Motor neuron (in vitro differentiated cells): ENCODE measurements at regions not wholly inside any gene's neighbourhood (a gene's known extent, or its start where the extent isn't known, plus 50 kb on each side); places are given as distances from the start of the nearest gene placed in this dataset.

Experiments used
- ATAC-seq, 8 experiments: fragments of 200-7000 bp; cut with Tn5 transposase; replicated peaks in 6 of 8; 2 replicates each; pipeline ENCODE4 v1.8.0; 2021; ENCODE audit warnings: mild to moderate bottlenecking in 8 of 8, moderate library complexity in 8 of 8
- H3K27ac ChIP-seq, 2 donors: fragments of 250-450 bp; sonication (Bioruptor Pico); 2 replicates each; pipeline ENCODE4 v1.9.0; 2021; ENCODE audit warnings: antibody characterized with exemption in 2 of 2, mild to moderate bottlenecking in 2 of 2, moderate library complexity in 1 of 2
- H3K4me1 ChIP-seq, 2 donors: fragments of 250-450 bp; sonication (Bioruptor Pico); replicated peaks in 1 of 2; 2 replicates each; pipeline ENCODE4 v1.6.1; 2021; ENCODE audit warnings: antibody characterized with exemption in 2 of 2, mild to moderate bottlenecking in 2 of 2, moderate library complexity in 1 of 2
- H3K4me3 ChIP-seq, 5 donors: fragments of 250-450 bp; sonication (Bioruptor Pico); 2 replicates each; pipeline ENCODE4 v1.9.0; 2021; ENCODE audit warnings: antibody characterized with exemption in 5 of 5, mild to moderate bottlenecking in 5 of 5, moderate library complexity in 4 of 5
- WGBS, 10 experiments: fragments of 450-650 bp; shearing (Covaris generic); methylation state at CpG; one replicate each; pipeline ENCODE4 v1.0.0; 2022; 5-methylcytosine and 5-hydroxymethylcytosine counted together
- in situ Hi-C, 9 experiments: fragments of 400-800 bp; cut with MboI; loops; one replicate each; pipeline ENCODE4 v1.15.0; 2021; ENCODE audit warnings: low sequenced_read_pairs in 9 of 9, low pct_unique_long_range_greater_than_20kb in 2 of 9; ENCODE audit not compliant: unreplicated experiment in 9 of 9

- 10 to 100% (median 100%) methylated on average over 1 to 2 of the region's 2 CpGs; no CpG with 5 or more reads in 5 of the 10 experiments for WGBS, 10 experiments
- in situ Hi-C loops, result no loop called here
- no peak for ATAC-seq
- no peak overlapping the region for H3K27ac ChIP-seq
- no peak overlapping the region for H3K4me3 ChIP-seq
- H3K4me1 ChIP-seq, result peaks cover 0 to 4% of the 10 kb centered on the region in 2 donors
These were observed 129.8 kb downstream of the SEC23A start for GRCh38 chr14:38973083-38973700.

GRCh38 chr14:38972511-38972910 lies 130.5 kb downstream of the SEC23A start:
- in situ Hi-C loops, result no loop called here
- no peak overlapping the region for H3K4me3 ChIP-seq
- ATAC-seq, result no peak
- 79 to 100% (median 94%) methylated on average over 2 to 3 of the region's 3 CpGs for WGBS, 10 experiments
- no peak overlapping the region for H3K27ac ChIP-seq
- H3K4me1 ChIP-seq, result peaks cover 0 to 4% of the 10 kb centered on the region in 2 donors

GRCh38 chr14:38971258-38971921 lies 131.6 kb downstream of the SEC23A start:
- H3K27ac ChIP-seq, result no peak overlapping the region
- no peak overlapping the region for H3K4me3 ChIP-seq
- in situ Hi-C loops, result no loop called here
- peaks cover 0 to 4% of the 10 kb centered on the region in 2 donors for H3K4me1 ChIP-seq
- peak in 1 of 8 experiments; percentile 40 for ATAC-seq
- 60 to 95% (median 83%) methylated on average over 3 to 9 of the region's 9 CpGs for WGBS, 10 experiments

- in situ Hi-C loops, result no loop called here
- ATAC-seq, result peak in 4 of 8 experiments; percentile 47 to 57 (median 50)
- Histone ChIP-seq H3K4me3 (no peak overlapping the region), H3K4me1 (peaks cover 15 to 21% of the 10 kb centered on the region in 2 donors), H3K27ac (no peak overlapping the region)
These were observed 138.4 kb downstream of the SEC23A start for GRCh38 chr14:38964630-38965029.

GRCh38 chr14:38960946-38961531 lies 142.0 kb downstream of the SEC23A start:
- H3K4me3 ChIP-seq, result no peak overlapping the region
- 0 to 67% (median 25%) methylated on average over 1 of the region's 1 CpG; no CpG with 5 or more reads in 4 of the 10 experiments for WGBS, 10 experiments
- peaks cover 15 to 30% of the 10 kb centered on the region in 2 donors for H3K4me1 ChIP-seq
- H3K27ac ChIP-seq, result no peak overlapping the region
- in situ Hi-C loops, result no loop called here
- ATAC-seq, result peak in 5 of 8 experiments; percentile 87 to 95 (median 93)

- 20 to 100% (median 88%) methylated on average over 1 to 3 of the region's 3 CpGs; no CpG with 5 or more reads in 2 of the 10 experiments for WGBS, 10 experiments
- in situ Hi-C loops, result no loop called here
- Histone ChIP-seq H3K4me3 (no peak overlapping the region), H3K27ac (no peak overlapping the region), H3K4me1 (peaks cover 17 to 27% of the 10 kb centered on the region in 2 donors)
- ATAC-seq, result no peak
These were observed 144.0 kb downstream of the SEC23A start for GRCh38 chr14:38959021-38959420.

- Histone ChIP-seq H3K4me3 (no peak overlapping the region), H3K27ac (no peak overlapping the region), H3K4me1 (peaks cover 18 to 29% of the 10 kb centered on the region in 2 donors)
- 26 to 88% (median 73%) methylated on average over 1 to 3 of the region's 3 CpGs for WGBS, 10 experiments
- in situ Hi-C loops, result no loop called here
- peak in 3 of 8 experiments; percentile 17 to 91 (median 43) for ATAC-seq
These were observed 144.4 kb downstream of the SEC23A start for GRCh38 chr14:38958589-38958988.

GRCh38 chr14:38951451-38951850 lies 151.6 kb downstream of the SEC23A start:
- no peak overlapping the region for H3K4me3 ChIP-seq
- H3K27ac ChIP-seq, result no peak overlapping the region
- peak in 1 of 8 experiments; percentile 28 for ATAC-seq
- in situ Hi-C loops, result no loop called here
- peaks cover 3% of the 10 kb centered on the region in 2 donors for H3K4me1 ChIP-seq
- WGBS, 10 experiments, result 0 to 100% (median 73%) methylated on average over 1 of the region's 1 CpG; no CpG with 5 or more reads in 2 of the 10 experiments

- in situ Hi-C loops, result no loop called here
- H3K4me3 ChIP-seq, result no peak overlapping the region
- ATAC-seq, result no peak
- peaks cover 3% of the 10 kb centered on the region in 2 donors for H3K4me1 ChIP-seq
- WGBS, 10 experiments, result 31 to 92% (median 77%) methylated on average over 1 to 4 of the region's 4 CpGs
- H3K27ac ChIP-seq, result no peak overlapping the region
These were observed 152.4 kb downstream of the SEC23A start for GRCh38 chr14:38950676-38951075.

- 51 to 100% (median 96%) methylated on average over 1 to 5 of the region's 6 CpGs; no CpG with 5 or more reads in 3 of the 10 experiments for WGBS, 10 experiments
- Histone ChIP-seq H3K4me3 (no peak overlapping the region), H3K27ac (no peak overlapping the region), H3K4me1 (peaks cover 0 to 2% of the 10 kb centered on the region in 2 donors)
- in situ Hi-C loops, result no loop called here
- ATAC-seq, result no peak
These were observed 154.5 kb downstream of the SEC23A start for GRCh38 chr14:38948576-38948975.

- no peak overlapping the region for H3K27ac ChIP-seq
- WGBS, 10 experiments, result 0 to 100% (median 60%) methylated on average over 1 of the region's 1 CpG; no CpG with 5 or more reads in 3 of the 10 experiments
- in situ Hi-C loops, result no loop called here
- H3K4me3 ChIP-seq, result no peak overlapping the region
- H3K4me1 ChIP-seq, result no peaks in the 10 kb centered on the region
- no peak for ATAC-seq
These were observed 154.9 kb downstream of the SEC23A start for GRCh38 chr14:38948171-38948570.

- in situ Hi-C loops, result no loop called here
- Histone ChIP-seq H3K27ac (no peak overlapping the region), H3K4me1 (no peaks in the 10 kb centered on the region), H3K4me3 (no peak overlapping the region)
- no peak for ATAC-seq
- 60 to 100% (median 86%) methylated on average over 1 of the region's 1 CpG; no CpG with 5 or more reads in 4 of the 10 experiments for WGBS, 10 experiments
These were observed 155.7 kb downstream of the SEC23A start for GRCh38 chr14:38947343-38947742.

- ATAC-seq, result no peak
- no peak overlapping the region for H3K4me3 ChIP-seq
- WGBS, 10 experiments, result 0 to 100% (median 90%) methylated on average over 1 to 3 of the region's 3 CpGs; no CpG with 5 or more reads in 3 of the 10 experiments
- H3K4me1 ChIP-seq, result no peaks in the 10 kb centered on the region
- H3K27ac ChIP-seq, result no peak overlapping the region
- in situ Hi-C loops, result no loop called here
These were observed 158.3 kb downstream of the SEC23A start for GRCh38 chr14:38944691-38945090.
